Gastrocnemius medialis (tissue), 4 donors: ENCODE measurements at regions not wholly inside any gene's neighbourhood (a gene's known extent, or its start where the extent isn't known, plus 50 kb on each side); places are given as distances from the start of the nearest gene placed in this dataset.
"Not testable (repeated sequence)": the region's sequence is repeated elsewhere in the genome, so short reads cannot be mapped to it uniquely, and the experiment has no call there.

Experiments
- CTCF ChIP-seq, 5 experiments: fragments of 450-650 bp in 3 of 5; fragments of 200-600 bp in 2 of 5; sonication (generic) in 2 of 5; IDR thresholded peaks in 4 of 5; conservative IDR thresholded peaks in 1 of 5; 1 replicate in 4 of 5; 2 replicates in 1 of 5; pipeline ENCODE4 v1.5.1; 2016 to 2019; ENCODE audit warnings: antibody characterized with exemption in 5 of 5, mild to moderate bottlenecking in 3 of 5, moderate library complexity in 3 of 5
- POLR2A ChIP-seq, 2 donors: fragments of 450-650 bp; IDR thresholded peaks; one replicate each; pipeline ENCODE4 v1.6.1; 2017; ENCODE audit warnings: antibody characterized with exemption in 2 of 2, mild to moderate bottlenecking in 2 of 2, moderate library complexity in 2 of 2

- TF ChIP-seq CTCF (IDR thresholded peaks at IDR 0.05 in 4 of 5, conservative IDR thresholded peaks at IDR 0.05 in 1 of 5); POLR2A (IDR thresholded peaks at IDR 0.05): not testable (repeated sequence)
These were observed 2223.8 kb upstream of the RAG2 start for GRCh38 chr11:38821786-38822185.
